ENCODE measurements at regions not wholly inside any gene's neighbourhood (a gene's known extent, or its start where the extent isn't known, plus 50 kb on each side); places are given as distances from the start of the nearest gene placed in this dataset.
A peak's percentile ranks its signal among the peaks of the same experiment; 100 is the strongest.

GRCh38 chr1:178621822-178622221, 103.2 kb upstream of the RALGPS2 start (continued):
- TF ChIP-seq ZNF398 (tag by site-specific recombination; IDR thresholded peaks at IDR 0.05): no peak

GRCh38 chr1:178625695-178626094, 99.3 kb upstream of the RALGPS2 start:
- Histone ChIP-seq H3K9me3 (ENCODE audit: control insufficient read depth, insufficient read depth, low read depth, low read length) (no peaks in the 10 kb centered on the region), H3K27ac (ENCODE audit: extremely low read depth, low read depth, low read length) (no peak overlapping the region), H3K4me1 (ENCODE audit: control insufficient read depth, insufficient read depth, low read length) (no peaks in the 10 kb centered on the region), H3K36me3 (ENCODE audit: control insufficient read depth in 2 of 2, insufficient read depth in 1 of 2, low read length in 2 of 2) (no peaks in the 10 kb centered on the region), H3K4me3 (ENCODE audit: low read depth, low read length) (no peak overlapping the region)
- ChIA-PET CTCF (interaction anchor here (0.5 kb wide), 1 partner anchor 13 kb away, joined by 5 read pairs; no protein-coding TSS in a partner anchor), POLR2A (no interaction called here)
- TF ChIP-seq ZNF184 (tag by site-specific recombination; IDR thresholded peaks at IDR 0.05) (no peak), PRDM1 (tag by site-specific recombination; IDR thresholded peaks at IDR 0.05) (peak; percentile 50)

GRCh38 chr1:178627037-178627436, 98.0 kb upstream of the RALGPS2 start:
- Histone ChIP-seq H3K4me3 (ENCODE audit: low read depth, low read length) (no peak overlapping the region), H3K27ac (ENCODE audit: extremely low read depth, low read depth, low read length) (no peak overlapping the region), H3K4me1 (ENCODE audit: control insufficient read depth, insufficient read depth, low read length) (no peaks in the 10 kb centered on the region), H3K36me3 (ENCODE audit: control insufficient read depth in 2 of 2, insufficient read depth in 1 of 2, low read length in 2 of 2) (no peaks in the 10 kb centered on the region), H3K9me3 (ENCODE audit: control insufficient read depth, insufficient read depth, low read depth, low read length) (no peaks in the 10 kb centered on the region)
- CTCF ChIA-PET: interaction anchor here (0.6 kb wide), 1 partner anchor 73 kb away, joined by 3 read pairs; no protein-coding TSS in a partner anchor
- TF ChIP-seq ZFP3 (tag by site-specific recombination; IDR thresholded peaks at IDR 0.05; ENCODE audit: low read depth) (no peak), ZNF610 (tag by site-specific recombination; IDR thresholded peaks at IDR 0.05; ENCODE audit: borderline replicate concordance) (no peak), ZNF76 (tag by site-specific recombination; IDR thresholded peaks at IDR 0.05; ENCODE audit: borderline replicate concordance, low read depth) (no peak), HIC1 (tag by site-specific recombination; IDR thresholded peaks at IDR 0.05) (no peak), ZNF19 (tag by site-specific recombination; IDR thresholded peaks at IDR 0.05; ENCODE audit: low read depth) (no peak), ZNF585B (tag by site-specific recombination; IDR thresholded peaks at IDR 0.05) (no peak), ZNF510 (tag by site-specific recombination; IDR thresholded peaks at IDR 0.05; ENCODE audit: insufficient replicate concordance) (no peak), ZNF571 (tag by site-specific recombination; IDR thresholded peaks at IDR 0.05) (no peak), ZNF211 (tag by site-specific recombination; IDR thresholded peaks at IDR 0.05; ENCODE audit: low read depth) (no peak)
- POLR2A ChIA-PET: no interaction called here

- H3K9me3 ChIP-seq (ENCODE audit: control insufficient read depth, insufficient read depth, low read depth, low read length): no peaks in the 10 kb centered on the region
- H3K36me3 ChIP-seq (ENCODE audit: control insufficient read depth in 2 of 2, insufficient read depth in 1 of 2, low read length in 2 of 2): no peaks in the 10 kb centered on the region
- CTCF ChIA-PET: no interaction called here
- no peak for TF ChIP-seq SP2 (tag by site-specific recombination; IDR thresholded peaks at IDR 0.05)
- TF ChIP-seq ZNF518A (tag by site-specific recombination; conservative IDR thresholded peaks at IDR 0.05; ENCODE audit: low read depth): no peak
- no peak for TF ChIP-seq ZNF560 (tag by site-specific recombination; IDR thresholded peaks at IDR 0.05; ENCODE audit: borderline replicate concordance)
- TF ChIP-seq ZNF777 (tag by site-specific recombination; IDR thresholded peaks at IDR 0.05; ENCODE audit: borderline replicate concordance): no peak
- no peak for TF ChIP-seq ZBTB6 (tag by site-specific recombination; IDR thresholded peaks at IDR 0.05)
- TF ChIP-seq ZNF670 (tag by site-specific recombination; IDR thresholded peaks at IDR 0.05; ENCODE audit: low read depth): no peak
- TF ChIP-seq HOXC10 (CRISPR knock-in tag; IDR thresholded peaks at IDR 0.05): no peak
- TF ChIP-seq ZBTB20 (tag by site-specific recombination; IDR thresholded peaks at IDR 0.05): no peak
- H3K4me3 ChIP-seq (ENCODE audit: low read depth, low read length): no peak overlapping the region
- POLR2A ChIA-PET: no interaction called here
- no peak overlapping the region for H3K27ac ChIP-seq (ENCODE audit: extremely low read depth, low read depth, low read length)
- H3K4me1 ChIP-seq (ENCODE audit: control insufficient read depth, insufficient read depth, low read length): no peaks in the 10 kb centered on the region
Observed at GRCh38 chr1:178628637-178629251, 96.3 kb upstream of the RALGPS2 start.

Measured in HEK293 (cell line).